Left lung (tissue), 4 donors: ENCODE measurements at regions not wholly inside any gene's neighbourhood (a gene's known extent, or its start where the extent isn't known, plus 50 kb on each side); places are given as distances from the start of the nearest gene placed in this dataset.

ENCODE experiments used
- ATAC-seq: fragments of 200-7000 bp; cut with Tn5 transposase; one replicate; pipeline ENCODE4 v1.9.1; 2020; ENCODE audit warnings: moderate library complexity
- DNase-seq, 4 donors: peaks; one replicate each; pipeline ENCODE4 v3.0.0-alpha.2; 2013 to 2020
- H3K27ac ChIP-seq, 2 donors: fragments of 200-600 bp; sonication (generic) in 1 of 2; one replicate each; pipeline versions ENCODE4 v1.5.0 to v1.8.0; 2020 to 2021
- H3K27me3 ChIP-seq, 2 donors: fragments of 200-600 bp; sonication (generic) in 1 of 2; one replicate each; pipeline versions ENCODE4 v1.5.0 to v1.8.0; 2020 to 2021
- H3K36me3 ChIP-seq, 2 donors: fragments of 200-600 bp; sonication (generic) in 1 of 2; one replicate each; pipeline versions ENCODE4 v1.5.0 to v1.8.0; 2020 to 2021
- H3K4me1 ChIP-seq, 2 donors: fragments of 200-600 bp; one replicate each; pipeline ENCODE4 v1.8.0; 2021
- H3K4me3 ChIP-seq, 2 donors: fragments of 200-600 bp; sonication (generic) in 1 of 2; one replicate each; pipeline versions ENCODE4 v1.5.0 to v1.8.0; 2020 to 2021; ENCODE audit warnings: mild to moderate bottlenecking in 1 of 2
- H3K9me3 ChIP-seq, 2 donors: fragments of 200-600 bp; sonication (generic) in 1 of 2; one replicate each; pipeline versions ENCODE4 v1.5.0 to v1.8.0; 2020 to 2021
- CTCF ChIP-seq, 2 donors: fragments of 200-600 bp; sonication (generic) in 1 of 2; IDR thresholded peaks; one replicate each; pipeline versions ENCODE4 v1.5.0 to v1.8.0; 2021; ENCODE audit warnings: antibody characterized with exemption in 2 of 2
- intact Hi-C, 2 donors: fragments of 100-400 bp; cut with DNase I; formaldehyde crosslinking; loops; one replicate each; pipeline versions ENCODE4 v1.11.2 to v1.14.2; 2022
- donor health status: DM: no; HTN: yes; CAD: no.
- donor health status: DM: no; HTN: no; CAD: no.

GRCh38 chr4:170278460-170278859 lies 188.7 kb upstream of the AADAT start:
- H3K4me3 ChIP-seq = no peak overlapping the region
- intact Hi-C loops = no loop called here
- no peaks in the 10 kb centered on the region for H3K4me1 ChIP-seq
- DNase-seq = no peak
- no peaks in the 10 kb centered on the region for H3K36me3 ChIP-seq
- peaks cover 0 to 5% of the 10 kb centered on the region in 2 donors for H3K9me3 ChIP-seq
- no peak for TF ChIP-seq CTCF (IDR thresholded peaks at IDR 0.05)
- no peak for ATAC-seq
- no peak overlapping the region for H3K27ac ChIP-seq
- no peaks in the 10 kb centered on the region for H3K27me3 ChIP-seq

GRCh38 chr4:170274616-170275015 lies 184.9 kb upstream of the AADAT start:
- DNase-seq = no peak
- Histone ChIP-seq H3K27me3 (no peaks in the 10 kb centered on the region), H3K27ac (no peak overlapping the region), H3K4me3 (no peak overlapping the region), H3K4me1 (no peaks in the 10 kb centered on the region), H3K9me3 (no peaks in the 10 kb centered on the region), H3K36me3 (no peaks in the 10 kb centered on the region)
- intact Hi-C loops = no loop called here
- no peak for ATAC-seq
- no peak for TF ChIP-seq CTCF (IDR thresholded peaks at IDR 0.05)

- TF ChIP-seq CTCF (IDR thresholded peaks at IDR 0.05) = no peak
- intact Hi-C loops = no loop called here
- no peak for ATAC-seq
Measured at GRCh38 chr4:170272959-170273358, 183.2 kb upstream of the AADAT start.

GRCh38 chr4:170271723-170272122 lies 182.0 kb upstream of the AADAT start:
- no peak for TF ChIP-seq CTCF (IDR thresholded peaks at IDR 0.05)
- no peaks in the 10 kb centered on the region for H3K36me3 ChIP-seq
- DNase-seq (no peak), ATAC-seq (no peak)
- no peak overlapping the region for H3K4me3 ChIP-seq
- no peaks in the 10 kb centered on the region for H3K27me3 ChIP-seq
- H3K4me1 ChIP-seq = no peaks in the 10 kb centered on the region
- intact Hi-C loops = no loop called here
- no peak overlapping the region for H3K27ac ChIP-seq
- no peaks in the 10 kb centered on the region for H3K9me3 ChIP-seq

More at GRCh38 chr4:170272959-170273358, 183.2 kb upstream of the AADAT start:
- Histone ChIP-seq H3K36me3 (no peaks in the 10 kb centered on the region), H3K27ac (no peak overlapping the region), H3K27me3 (no peaks in the 10 kb centered on the region), H3K4me1 (no peaks in the 10 kb centered on the region), H3K4me3 (no peak overlapping the region), H3K9me3 (no peaks in the 10 kb centered on the region)
- DNase-seq = no peak

- no peak for TF ChIP-seq CTCF (IDR thresholded peaks at IDR 0.05)
Measured at GRCh38 chr4:170270628-170271027, 180.9 kb upstream of the AADAT start.

More at GRCh38 chr4:170270628-170271027, 180.9 kb upstream of the AADAT start:
- H3K4me1 ChIP-seq = no peaks in the 10 kb centered on the region
- ATAC-seq = no peak
- intact Hi-C loops = no loop called here
- no peak overlapping the region for H3K4me3 ChIP-seq
- H3K27ac ChIP-seq = no peak overlapping the region
- DNase-seq = no peak
- no peaks in the 10 kb centered on the region for H3K9me3 ChIP-seq
- H3K27me3 ChIP-seq = no peaks in the 10 kb centered on the region
- H3K36me3 ChIP-seq = no peaks in the 10 kb centered on the region
